ENCODE measurements at regions not wholly inside any gene's neighbourhood (a gene's known extent, or its start where the extent isn't known, plus 50 kb on each side); places are given as distances from the start of the nearest gene placed in this dataset.

DNA sequence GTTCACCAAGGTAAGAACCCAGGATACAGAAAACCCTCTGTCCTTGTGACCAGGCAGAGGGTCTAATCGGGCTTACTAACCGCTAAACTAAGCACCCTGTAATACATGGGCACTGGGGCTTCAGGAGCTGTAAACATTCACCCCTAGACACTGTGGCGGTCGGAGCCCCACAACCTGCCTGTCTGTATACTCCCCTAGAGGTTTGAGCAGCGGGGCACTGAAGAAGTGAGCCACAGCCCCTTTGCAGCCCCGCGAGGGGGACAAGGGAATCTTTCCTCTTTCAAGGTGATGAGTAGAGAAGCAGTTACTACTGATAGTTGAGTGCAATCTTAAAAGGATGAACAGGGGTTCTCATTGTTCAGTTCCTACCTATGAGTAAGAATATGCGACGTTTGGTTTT is 397.2 kb downstream of the AEBP2 start:
- no peak for DNase-seq (ENCODE audit: extremely low spot score)
- ChIA-PET CTCF (no interaction called here), POLR2A (no interaction called here)
- TF ChIP-seq, protein P1, sequence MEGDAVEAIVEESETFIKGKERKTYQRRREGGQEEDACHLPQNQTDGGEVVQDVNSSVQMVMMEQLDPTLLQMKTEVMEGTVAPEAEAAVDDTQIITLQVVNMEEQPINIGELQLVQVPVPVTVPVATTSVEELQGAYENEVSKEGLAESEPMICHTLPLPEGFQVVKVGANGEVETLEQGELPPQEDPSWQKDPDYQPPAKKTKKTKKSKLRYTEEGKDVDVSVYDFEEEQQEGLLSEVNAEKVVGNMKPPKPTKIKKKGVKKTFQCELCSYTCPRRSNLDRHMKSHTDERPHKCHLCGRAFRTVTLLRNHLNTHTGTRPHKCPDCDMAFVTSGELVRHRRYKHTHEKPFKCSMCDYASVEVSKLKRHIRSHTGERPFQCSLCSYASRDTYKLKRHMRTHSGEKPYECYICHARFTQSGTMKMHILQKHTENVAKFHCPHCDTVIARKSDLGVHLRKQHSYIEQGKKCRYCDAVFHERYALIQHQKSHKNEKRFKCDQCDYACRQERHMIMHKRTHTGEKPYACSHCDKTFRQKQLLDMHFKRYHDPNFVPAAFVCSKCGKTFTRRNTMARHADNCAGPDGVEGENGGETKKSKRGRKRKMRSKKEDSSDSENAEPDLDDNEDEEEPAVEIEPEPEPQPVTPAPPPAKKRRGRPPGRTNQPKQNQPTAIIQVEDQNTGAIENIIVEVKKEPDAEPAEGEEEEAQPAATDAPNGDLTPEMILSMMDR (IDR thresholded peaks at IDR 0.05; ENCODE audit: control extremely low read depth, extremely low read depth, low read depth, missing control alignments): no peak

DNA sequence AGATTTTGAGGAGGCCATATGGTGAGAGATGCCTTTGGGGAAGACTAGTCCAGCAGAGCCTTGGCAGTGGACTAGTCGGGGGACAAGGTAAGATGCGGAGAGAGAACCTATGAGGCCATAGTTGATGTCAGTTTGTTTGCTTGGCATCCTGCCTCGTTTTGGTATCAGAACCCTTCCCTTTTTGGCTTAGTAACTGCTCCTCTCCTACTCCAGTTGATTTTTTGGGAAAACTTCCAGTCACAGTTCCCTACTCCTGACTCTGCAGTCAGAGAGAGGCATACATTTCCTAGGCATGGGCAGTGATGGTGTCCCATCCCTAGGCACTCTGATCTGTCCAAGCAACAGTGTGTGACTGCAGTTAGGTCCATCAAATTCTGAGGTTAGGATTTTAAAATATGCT is 398.3 kb downstream of the AEBP2 start:
- POLR2A ChIA-PET: no interaction called here
- CTCF ChIA-PET: no interaction called here

GRCh38 chr12:19841451-19841850 is 402.2 kb downstream of the AEBP2 start:
- no peak for DNase-seq (ENCODE audit: extremely low spot score)
- TF ChIP-seq, protein P1 (IDR thresholded peaks at IDR 0.05; ENCODE audit: control extremely low read depth, extremely low read depth, low read depth, missing control alignments): no peak
- ChIA-PET CTCF (no interaction called here), POLR2A (no interaction called here)

More for the DNA sequence above, 398.3 kb downstream of the AEBP2 start:
- TF ChIP-seq, protein P1 (IDR thresholded peaks at IDR 0.05; ENCODE audit: control extremely low read depth, extremely low read depth, low read depth, missing control alignments): no peak
- DNase-seq (ENCODE audit: extremely low spot score): no peak

DNA sequence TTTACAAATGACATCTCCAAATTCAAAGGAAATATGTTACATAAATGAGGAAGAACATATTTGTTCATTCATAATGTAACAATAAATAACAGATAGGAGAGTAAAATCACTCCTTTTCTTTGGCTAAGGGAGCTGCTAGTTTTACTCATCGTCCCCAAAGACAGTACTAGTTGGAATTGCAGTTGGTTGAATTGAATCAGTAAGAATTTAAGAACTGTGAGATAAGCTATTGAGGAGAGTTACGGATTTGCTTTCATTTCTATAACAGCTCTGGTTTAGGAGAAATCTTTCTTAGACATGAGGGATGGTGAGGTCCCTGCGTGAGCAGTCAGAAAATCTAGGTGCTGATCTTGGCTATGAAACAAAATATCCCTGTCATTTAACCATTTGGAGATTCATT is 402.8 kb downstream of the AEBP2 start:
- POLR2A ChIA-PET: no interaction called here
- CTCF ChIA-PET: no interaction called here
- TF ChIP-seq, protein P1 (IDR thresholded peaks at IDR 0.05; ENCODE audit: control extremely low read depth, extremely low read depth, low read depth, missing control alignments): no peak
- no peak for DNase-seq (ENCODE audit: extremely low spot score)

- ChIA-PET POLR2A (no interaction called here), CTCF (interaction anchor here (1.7 kb wide), 1 partner anchor 10 kb away, joined by 4 read pairs; no protein-coding TSS in a partner anchor)
- DNase-seq (ENCODE audit: extremely low spot score): no peak
- TF ChIP-seq, protein P1 (IDR thresholded peaks at IDR 0.05; ENCODE audit: control extremely low read depth, extremely low read depth, low read depth, missing control alignments): no peak
Observed at GRCh38 chr12:19844224-19844623, 404.9 kb downstream of the AEBP2 start.

DNA sequence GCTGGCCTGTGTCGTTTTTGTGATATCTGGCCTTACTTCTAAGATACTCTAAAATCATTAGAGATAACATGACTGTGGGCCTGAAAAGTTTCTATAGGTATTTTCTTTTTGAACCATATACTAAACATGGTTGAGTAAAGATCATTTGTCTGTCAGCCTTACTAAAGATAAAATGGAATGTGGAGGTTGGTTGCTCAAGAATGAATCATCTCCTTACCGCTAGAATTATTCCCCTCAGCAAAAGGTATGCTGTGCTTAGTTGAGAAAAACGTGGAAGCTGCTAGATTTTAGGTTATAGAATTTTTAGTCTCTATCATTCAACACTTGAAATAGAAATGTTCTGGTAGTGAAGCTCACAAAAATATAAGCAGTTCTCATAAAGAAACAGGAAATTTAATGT is 407.3 kb downstream of the AEBP2 start:
- ChIA-PET POLR2A (no interaction called here), CTCF (interaction anchor here (0.7 to 1.4 kb wide), 4 partner anchors 12 to 88 kb away, joined by 3 to 5 read pairs (median 3); no protein-coding TSS in a partner anchor)
- no peak for DNase-seq (ENCODE audit: extremely low spot score)
- TF ChIP-seq, protein P1 (IDR thresholded peaks at IDR 0.05; ENCODE audit: control extremely low read depth, extremely low read depth, low read depth, missing control alignments): no peak

Measured in GM10248 (cell line).